SK-N-SH (cell line): ENCODE measurements at regions not wholly inside any gene's neighbourhood (a gene's known extent, or its start where the extent isn't known, plus 50 kb on each side); places are given as distances from the start of the nearest gene placed in this dataset.

Source experiments
- CTCF ChIP-seq: fragments of 200-600 bp; sonication (generic); IDR thresholded peaks from 2 replicates; pipeline ENCODE4 v1.6.1; 2017; ENCODE audit warnings: antibody characterized with exemption, mild to moderate bottlenecking, moderate library complexity
- EP300 ChIP-seq, 2 experiments: IDR thresholded peaks; 2 replicates each; pipeline versions ENCODE4 v1.4.0 to v1.6.1; 2012; ENCODE audit warnings: borderline replicate concordance in 1 of 2, low read depth in 1 of 2, low read length in 1 of 2
- FOXJ3 ChIP-seq: sonication (generic); formaldehyde crosslinking; IDR thresholded peaks from 2 replicates; pipeline ENCODE4 v1.5.1; 2020; ENCODE audit warnings: mild to moderate bottlenecking, missing genetic modification reagents
- FOXM1 ChIP-seq: IDR thresholded peaks from 2 replicates; pipeline ENCODE4 v1.4.0; 2012; ENCODE audit warnings: low read depth, mild to moderate bottlenecking
- SIN3A ChIP-seq: IDR thresholded peaks from 2 replicates; pipeline ENCODE4 v1.6.1; 2012; ENCODE audit warnings: low read depth, mild to moderate bottlenecking, low read length, moderate library complexity, borderline replicate concordance

- no peak for TF ChIP-seq EP300 (IDR thresholded peaks at IDR 0.05; ENCODE audit: borderline replicate concordance in 1 of 2, low read depth in 1 of 2, low read length in 1 of 2)
- peak; percentile 70 for TF ChIP-seq CTCF
- no peak for TF ChIP-seq FOXM1
- TF ChIP-seq SIN3A = no peak
- no peak for TF ChIP-seq FOXJ3
Observed at GRCh38 chr10:6647811-6648526, 67.9 kb upstream of the PRKCQ start.
